Iris pigment epithelial cell (primary cell): ENCODE measurements at regions not wholly inside any gene's neighbourhood (a gene's known extent, or its start where the extent isn't known, plus 50 kb on each side); places are given as distances from the start of the nearest gene placed in this dataset.
"Not testable (repeated sequence)": the region's sequence is repeated elsewhere in the genome, so short reads cannot be mapped to it uniquely, and the experiment has no call there.

Experiments
- DNase-seq: peaks from one replicate; pipeline ENCODE4 v3.0.0-alpha.2; 2011; ENCODE audit warnings: low read depth

DNA sequence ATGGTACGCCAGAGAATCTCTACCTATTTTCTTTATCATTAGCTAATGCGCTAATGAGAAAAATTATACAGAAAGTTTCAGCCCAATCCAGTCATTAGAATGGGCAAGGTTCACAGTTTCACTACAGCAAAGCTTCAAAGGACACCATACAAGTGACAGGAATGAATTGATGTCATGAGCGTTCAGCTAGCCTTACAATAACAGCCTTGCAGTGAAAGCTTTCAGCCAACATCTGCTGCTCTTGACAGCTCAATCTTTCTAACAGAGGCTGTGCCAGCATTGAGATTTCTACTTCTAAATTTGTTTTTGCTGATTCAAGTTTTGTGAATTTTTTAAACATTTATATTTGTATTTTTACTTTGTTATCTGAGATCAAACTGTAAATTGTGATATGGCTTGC lies 302.4 kb upstream of the FAM174A start:
- no peak for DNase-seq

DNA sequence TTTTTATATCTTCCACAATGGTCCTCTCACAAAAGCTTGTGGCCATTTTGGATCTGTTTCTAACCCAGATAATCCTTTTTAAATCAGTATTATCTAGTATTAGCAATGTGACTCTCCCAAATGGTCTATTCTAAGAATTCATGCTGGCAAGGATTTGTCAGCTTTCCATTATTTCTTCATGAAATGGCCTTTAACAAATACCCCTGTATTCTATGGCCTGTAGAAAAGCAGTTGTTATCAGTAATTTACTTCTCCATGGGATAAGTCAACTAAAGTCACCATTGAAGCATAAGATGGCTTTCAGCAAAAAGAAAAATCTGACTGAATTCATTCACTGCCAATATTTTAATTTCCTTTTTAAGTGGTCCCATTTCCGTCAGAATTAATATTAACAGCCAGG lies 346.4 kb upstream of the FAM174A start:
- no peak for DNase-seq

DNA sequence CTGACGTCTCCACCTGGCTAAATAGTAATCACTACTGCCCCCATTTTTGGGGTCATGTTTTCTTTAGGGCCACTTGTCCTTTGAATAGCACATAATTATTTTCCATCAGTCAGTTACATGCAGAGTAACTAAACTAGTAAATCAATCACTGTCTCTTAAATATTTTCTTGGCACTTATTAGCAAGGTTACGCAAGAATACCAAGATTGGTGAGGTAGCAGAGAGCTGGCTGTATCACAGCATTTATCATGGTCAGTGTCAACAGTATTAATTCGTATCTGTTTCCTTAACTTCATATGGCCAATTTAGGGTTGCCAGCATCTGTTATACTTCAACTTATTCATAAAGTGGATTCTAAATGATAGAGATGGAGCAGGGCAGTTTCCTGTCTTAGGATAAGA lies 346.8 kb upstream of the FAM174A start:
- DNase-seq: no peak

DNA sequence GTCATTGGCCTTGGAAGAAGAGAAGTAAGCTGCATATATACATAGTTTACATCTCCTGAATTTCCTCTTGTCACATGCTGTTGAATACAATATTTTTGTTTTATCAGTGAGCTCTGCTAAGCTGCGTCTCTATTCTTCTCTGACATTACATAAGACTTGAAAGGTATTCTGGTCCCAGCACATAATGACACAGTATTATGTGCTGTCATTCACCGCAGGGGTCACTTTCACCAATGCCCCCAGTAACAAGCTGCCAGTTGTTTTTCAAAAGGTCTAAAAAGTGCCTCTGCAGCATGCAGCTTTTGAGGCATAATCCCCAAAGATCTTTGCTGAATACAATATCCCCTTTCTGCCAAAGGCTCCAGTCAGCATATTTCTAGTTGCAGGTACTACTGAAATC lies 349.0 kb upstream of the FAM174A start:
- DNase-seq: no peak

DNA sequence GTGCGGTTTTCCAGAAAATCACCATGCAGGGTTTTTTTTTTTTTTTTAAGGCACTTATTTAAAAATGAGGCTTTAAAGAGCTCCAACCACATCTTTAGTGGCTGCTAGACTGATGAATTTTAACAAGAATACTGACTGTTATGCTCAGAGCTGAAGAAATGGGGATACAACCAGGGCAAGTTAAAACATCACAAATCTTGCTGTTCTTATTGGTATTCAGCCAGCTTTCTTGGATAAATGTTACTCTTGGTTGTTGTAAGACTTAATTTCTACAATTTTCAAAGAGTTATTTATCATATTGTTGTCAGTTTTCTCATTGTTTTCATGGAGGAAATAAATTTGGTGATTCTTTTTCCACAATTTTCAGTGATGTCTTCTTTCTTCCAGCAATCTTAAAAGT lies 352.8 kb upstream of the FAM174A start:
- DNase-seq: no peak

DNA sequence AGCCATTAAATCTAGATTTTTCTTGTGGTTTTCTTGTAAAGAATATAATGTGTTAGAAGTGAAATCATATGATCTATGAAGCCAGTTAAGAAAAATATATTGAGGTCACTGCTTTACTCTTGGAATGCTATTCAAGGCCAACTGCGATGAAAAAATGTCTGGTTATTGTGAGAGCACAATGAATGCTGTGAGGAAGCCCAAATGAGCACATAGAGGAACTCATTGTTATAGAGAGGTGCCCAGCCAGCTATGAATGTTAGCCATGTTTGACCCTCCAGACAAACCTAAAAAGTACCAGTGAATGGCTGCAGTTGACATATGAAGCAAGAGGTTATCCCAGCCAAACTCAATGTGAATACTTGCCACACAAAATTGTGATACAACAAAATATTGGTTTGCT lies 359.8 kb upstream of the FAM174A start:
- no peak for DNase-seq

DNA sequence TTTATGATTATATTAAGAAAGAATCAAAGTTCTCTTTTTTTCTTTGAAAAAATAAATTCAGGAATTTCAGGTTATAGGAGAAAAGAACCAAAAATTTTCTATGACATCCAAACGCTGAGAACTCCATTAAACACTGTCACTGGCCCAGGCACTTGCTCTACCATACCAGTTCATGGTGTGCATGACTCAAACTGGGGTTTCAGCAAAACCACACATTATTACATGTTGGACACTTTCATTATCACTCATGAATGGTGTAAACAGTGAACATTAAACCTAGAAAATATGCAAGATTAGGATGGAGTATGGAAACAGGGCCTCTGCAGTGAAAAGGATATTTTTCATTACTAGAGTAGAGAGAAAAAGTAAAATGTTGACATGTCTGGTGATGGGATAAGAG lies 369.9 kb upstream of the FAM174A start:
- DNase-seq: no peak

DNA sequence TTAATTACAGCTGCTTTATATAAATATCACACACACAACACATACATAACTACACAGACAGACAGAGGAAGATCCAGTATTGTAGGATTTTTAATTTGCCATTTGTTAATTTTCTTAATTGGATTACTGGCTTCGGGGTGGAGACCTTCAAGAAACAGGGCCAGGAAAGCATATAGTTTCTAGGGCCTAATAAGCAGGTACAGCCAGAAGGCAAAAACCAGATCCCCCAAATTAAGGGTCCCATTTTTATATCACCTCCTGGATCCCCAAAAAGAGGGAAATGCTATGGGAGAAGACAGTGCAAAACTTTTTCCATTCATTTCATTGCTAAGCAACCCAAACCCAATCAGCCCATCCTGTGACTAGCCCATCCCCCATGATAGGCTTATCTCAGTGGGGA lies 373.3 kb upstream of the FAM174A start:
- no peak for DNase-seq

DNA sequence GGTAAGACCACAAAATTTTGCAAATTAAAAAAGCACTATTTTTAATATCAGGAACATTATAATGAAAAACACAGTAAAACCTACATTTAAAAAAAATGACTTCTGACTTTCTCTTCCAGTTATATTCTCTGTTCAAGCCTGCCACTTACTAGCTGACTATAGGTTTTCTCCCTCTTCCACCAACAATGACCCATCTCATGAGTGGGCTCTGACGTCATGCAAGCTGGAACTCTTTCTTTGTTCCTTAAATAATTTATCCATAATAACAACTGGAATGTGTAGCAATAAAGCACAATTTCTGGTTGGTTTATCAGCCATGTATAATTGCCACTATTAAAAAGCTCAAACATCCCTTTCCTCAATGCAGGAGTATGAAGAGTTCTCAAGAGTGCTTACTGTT lies 378.1 kb upstream of the FAM174A start:
- DNase-seq: no peak

DNA sequence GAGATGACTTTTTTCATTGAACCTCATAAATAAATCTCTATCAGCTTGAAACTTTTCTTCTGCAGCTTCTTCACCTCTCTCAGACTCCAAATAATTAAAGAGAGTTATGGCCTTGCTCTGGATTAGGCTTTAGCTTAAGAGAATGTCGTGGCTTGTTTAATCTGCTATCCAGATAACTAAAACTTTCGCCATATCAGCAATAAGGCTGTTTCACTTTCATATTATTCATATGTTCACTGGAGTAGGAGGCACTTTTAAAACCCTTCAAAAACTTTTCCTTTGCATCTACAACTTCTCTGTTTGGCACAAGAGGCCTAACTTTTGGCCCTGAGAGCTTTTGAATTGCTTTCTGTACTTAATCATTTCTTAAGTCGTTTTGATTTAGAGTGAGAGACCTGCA lies 386.9 kb upstream of the FAM174A start:
- DNase-seq: no peak

DNA sequence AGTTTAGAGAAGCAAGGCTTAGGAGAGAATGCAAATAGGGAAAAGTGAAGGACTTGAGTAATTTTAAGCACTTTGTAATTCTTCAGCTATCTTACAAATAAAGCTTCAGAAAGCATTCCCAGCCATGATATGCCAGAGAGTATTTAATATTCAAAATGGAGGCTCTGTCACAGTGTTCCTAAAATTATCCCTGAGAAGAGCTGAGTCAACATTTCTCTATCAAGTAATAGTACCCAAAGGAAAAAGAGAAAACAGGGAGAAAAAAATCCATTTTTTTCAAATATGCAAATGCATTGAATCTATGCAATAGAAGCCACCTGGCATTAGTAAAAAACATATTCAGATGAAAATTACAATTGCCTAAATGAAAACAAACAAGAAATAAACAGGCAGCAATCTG lies 392.6 kb upstream of the FAM174A start:
- no peak for DNase-seq

DNA sequence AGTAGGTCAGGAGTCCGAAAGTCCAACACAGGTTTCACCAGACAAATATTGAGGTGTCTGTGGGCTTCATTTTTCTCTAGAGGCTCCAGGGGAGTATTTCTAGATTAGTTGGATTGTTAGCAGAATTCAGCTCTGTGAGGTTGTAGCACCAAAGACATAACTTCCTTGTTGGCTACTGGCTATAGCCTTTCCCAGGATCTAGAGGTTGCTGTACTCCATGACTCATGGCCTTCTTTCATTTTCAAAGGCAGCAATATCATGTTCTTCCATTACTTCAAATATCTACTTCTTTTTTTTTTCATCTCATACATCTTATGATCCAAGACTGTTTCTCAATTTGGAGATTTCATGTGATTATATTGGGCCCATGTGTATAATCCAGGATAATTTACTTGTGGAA lies 404.0 kb upstream of the FAM174A start:
- peak; percentile 3 for DNase-seq

DNA sequence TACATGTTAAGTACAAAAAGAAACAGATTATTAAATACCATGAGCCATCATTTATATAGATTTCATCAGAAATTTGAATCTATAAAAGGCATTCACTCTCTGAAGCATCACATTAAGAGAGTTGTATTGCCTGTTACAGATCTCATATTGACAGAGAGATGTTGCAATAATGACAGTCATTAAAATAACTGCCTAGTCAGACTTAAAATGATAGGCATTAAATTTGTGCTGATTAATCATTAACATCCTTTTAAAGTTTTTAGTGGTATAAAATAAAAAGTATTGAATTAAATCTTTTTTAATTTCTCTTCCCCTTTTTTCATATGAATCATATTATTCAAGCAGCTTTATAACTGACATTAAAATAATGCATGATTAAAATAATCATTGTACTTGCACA lies 404.9 kb upstream of the FAM174A start:
- DNase-seq: no peak

DNA sequence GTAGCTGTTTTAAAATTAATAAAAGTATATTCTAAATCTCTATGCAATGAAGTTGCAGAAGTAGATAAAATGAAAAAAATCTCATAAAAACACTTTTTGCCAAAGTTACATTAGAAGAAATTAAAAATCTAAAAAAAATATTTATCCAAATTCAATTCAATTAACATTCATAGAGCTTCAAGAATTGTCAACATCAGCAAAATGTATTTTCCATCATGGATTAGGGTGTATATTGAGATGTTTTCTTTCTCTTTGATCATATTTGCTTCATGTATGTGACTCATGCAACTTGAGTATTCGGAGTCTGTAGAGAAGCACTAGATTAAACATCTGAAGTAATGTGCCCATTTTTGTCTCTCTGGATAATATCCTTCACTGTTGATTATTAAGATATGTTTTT lies 415.3 kb upstream of the FAM174A start:
- no peak for DNase-seq

DNA sequence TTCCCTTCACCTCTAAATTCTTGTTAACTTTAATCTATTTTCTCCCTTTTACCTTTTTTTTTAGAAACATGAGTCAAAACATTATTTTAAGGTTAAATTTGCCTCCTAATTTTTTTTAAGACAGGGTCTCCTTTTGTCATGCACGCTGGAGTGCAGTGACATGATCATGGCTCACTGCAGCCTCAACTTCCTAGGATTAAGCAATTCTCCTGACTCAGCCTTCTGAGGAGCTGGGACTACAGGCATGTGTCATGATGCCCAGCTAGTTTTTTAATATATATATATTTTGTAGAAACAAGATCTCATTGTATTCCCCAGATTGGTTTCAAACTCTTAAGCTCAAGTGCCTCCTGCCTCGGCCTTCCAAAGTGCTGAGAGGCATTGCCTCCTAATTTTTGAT lies 424.7 kb upstream of the FAM174A start:
- no peak for DNase-seq

DNA sequence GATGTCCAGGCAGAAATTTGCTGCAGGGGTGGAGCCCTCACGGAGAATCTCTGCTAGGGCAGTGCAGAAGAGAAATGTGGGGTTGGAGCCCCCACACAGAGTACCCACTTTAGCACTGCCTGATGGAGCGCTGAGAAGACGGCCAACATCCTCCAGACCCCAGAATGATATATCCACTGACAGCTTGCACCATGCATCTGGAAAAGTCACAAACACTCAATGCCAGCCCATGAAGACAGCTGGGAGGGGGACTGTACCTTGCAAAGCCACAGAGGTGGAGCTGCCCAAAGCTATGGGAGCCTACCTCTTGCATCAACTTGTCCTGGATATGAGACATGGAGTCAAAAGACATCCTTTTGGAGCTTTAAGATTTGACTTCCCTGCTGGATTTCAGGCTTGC lies 426.3 kb upstream of the FAM174A start:
- DNase-seq: no peak

DNA sequence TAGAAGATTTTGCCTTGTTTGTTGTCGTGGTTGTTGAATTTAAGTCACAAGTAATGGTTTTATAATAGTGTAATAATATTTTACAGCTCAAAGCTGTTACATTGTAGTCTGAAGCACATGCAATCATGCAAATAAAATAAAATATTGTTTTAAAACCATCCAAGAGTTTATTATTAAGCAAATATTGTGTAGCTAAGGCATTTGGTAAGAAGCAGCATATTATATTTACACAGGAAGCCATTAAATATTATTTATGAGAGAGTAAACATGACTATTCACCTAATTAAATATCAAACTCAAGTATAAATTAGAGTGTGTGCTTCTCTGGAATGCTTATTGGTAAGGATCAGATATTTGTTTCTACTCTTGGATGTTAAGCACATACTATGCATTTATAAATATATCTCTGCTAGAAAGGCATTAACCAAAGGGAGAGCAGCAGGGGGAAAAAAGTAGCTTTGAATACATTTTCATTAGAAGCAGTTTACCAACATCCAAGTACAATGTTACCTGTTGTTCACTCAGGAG lies 431.5 kb upstream of the FAM174A start:
- not testable (repeated sequence) for DNase-seq

DNA sequence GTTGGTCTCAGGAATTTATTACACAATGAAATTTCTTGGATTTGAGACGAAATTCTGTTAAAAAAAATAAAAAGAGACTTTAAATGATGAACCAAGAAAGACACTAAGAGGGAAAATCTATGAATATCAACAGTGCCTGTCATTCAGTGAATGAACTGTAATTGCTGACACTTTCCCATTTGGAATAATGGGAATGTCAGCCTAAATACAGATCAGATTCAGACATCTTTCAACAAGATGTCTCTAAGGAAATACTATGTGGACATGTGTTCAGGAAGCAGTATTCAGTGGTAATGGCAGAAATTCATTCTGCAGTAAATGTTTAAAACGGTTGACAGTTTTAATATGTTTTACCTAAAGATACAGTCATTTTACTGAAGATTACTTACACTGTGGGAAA lies 433.7 kb upstream of the FAM174A start:
- DNase-seq: not testable (repeated sequence)

DNA sequence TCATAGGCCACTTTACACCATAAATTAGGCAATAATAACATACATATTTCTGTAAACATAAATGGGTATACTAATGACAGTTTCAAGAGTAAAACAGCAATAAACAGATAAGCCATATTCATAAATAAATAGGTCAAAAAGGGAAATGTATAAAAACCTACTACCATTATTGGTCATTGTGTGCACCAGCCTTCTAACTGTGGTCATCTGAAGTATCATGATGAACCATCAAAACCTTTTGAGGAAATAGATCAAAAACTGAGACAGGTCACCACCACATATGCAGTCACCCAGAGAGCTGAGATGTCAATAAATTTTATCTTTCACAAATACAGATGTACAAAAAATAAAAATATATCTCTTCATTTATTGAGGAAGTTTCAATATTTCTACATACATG lies 438.8 kb upstream of the FAM174A start:
- not testable (repeated sequence) for DNase-seq

DNA sequence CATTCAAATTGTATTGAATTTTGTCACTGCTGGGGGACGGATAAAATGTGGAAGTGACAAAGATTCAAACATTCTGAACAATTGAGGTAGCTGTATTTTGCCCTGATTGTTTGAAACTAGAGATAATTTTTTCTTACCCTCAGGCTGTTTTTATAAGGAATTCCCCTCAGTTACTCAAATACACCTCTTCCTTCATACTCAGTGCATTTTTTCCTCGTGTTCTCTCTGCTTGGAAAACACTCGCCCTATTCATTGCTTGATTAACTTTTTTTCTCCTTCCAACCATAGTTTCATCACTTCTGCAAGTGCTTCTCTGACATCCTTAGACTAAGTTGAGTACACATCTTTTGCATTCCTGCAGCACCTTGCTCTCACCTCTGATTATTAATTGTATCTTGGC lies 454.5 kb upstream of the FAM174A start:
- DNase-seq: not testable (repeated sequence)

DNA sequence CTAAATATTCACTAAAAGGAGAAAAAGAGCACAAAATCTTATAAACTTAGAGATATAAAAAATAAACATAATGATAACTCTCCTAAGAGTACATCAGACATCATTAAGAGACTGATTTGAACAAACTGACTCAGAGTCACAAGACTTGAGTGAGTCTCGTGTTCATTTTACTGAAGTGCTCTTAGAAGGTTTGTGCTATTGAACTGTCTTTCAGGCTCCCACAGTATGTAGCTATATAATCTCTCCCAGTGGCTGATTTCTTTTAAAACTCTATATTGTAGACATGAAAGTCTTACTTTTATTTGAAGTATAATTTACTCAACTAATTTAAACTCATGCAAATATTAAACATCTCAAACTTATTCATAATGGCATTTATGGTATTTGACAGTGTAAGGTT lies 456.0 kb upstream of the FAM174A start:
- DNase-seq: not testable (repeated sequence)

DNA sequence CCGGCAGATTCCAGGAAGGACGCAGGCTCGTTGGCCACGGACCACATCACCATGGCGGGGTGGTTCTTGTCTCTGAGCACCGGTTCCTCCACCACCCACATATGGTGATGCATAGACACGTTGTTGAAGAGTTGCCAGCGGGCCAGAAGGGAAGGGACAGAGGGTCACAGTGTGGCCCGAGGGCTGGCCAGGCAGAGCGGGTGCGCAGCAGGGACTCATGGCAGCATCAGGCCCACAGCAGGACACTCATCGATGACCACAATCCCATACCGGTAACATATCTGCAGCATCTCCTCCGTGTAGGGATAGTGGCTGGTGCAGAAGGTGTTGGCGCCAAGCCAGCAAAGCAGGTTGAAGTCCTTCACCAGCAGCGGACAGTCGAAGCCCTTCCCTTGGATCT lies 469.2 kb upstream of the FAM174A start:
- not testable (repeated sequence) for DNase-seq

DNA sequence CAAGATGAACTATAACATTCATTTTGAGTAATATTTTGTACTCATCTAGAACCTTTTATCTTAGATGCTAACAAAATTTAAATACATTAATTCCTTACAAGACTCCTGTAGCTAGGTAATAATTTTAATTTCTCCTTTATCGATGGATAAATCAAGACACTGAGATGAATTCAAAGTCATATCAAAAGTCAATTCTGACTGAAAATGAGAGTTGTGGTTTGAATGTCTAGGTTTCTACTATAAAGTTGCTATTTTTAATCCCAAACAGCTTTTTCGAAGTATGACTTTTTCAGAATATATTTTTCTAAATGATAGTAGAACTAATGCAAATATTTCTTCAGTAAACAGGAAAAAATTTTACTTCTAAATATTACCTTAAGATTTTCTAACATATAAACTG lies 491.7 kb upstream of the FAM174A start:
- DNase-seq: no peak

DNA sequence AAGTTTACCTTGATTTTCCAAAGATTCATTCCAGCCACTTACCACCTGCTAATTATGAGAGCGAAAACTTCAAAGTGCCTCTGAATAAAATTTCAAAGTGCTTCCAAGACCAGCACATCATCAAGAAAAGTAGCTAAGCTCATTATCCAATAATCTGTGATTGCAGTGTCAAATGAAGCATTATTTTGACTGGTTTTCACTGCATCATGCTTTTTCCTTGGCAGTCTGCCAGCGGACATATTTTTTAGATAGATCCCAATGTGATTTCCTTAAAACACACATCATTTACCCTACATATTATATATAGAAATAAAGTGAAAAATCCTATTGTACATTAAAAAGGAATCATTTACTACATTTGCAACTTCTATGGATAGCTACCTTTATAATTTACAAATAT lies 508.6 kb upstream of the FAM174A start:
- DNase-seq: no peak

DNA sequence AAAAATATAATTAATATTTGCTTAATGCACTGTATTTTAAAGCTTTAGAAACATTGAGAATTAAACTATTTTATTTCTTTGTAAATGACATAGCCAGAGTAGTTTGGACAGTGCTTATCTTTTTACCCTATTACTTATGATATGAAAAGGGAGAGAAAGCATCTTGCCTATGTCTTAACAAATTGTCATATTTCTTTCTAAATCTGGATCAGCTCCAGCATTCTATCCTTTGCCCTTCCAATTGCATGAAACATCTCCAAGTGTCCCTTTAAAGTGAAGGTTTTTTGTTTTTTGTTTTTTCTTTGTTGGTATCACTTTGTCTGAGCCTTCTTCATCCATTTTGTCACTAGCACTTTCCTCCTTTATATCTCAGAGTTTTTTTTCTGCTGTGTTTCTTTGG lies 511.6 kb upstream of the FAM174A start:
- DNase-seq: no peak
